SK-N-DZ (cell line): ENCODE measurements at regions not wholly inside any gene's neighbourhood (a gene's known extent, or its start where the extent isn't known, plus 50 kb on each side); places are given as distances from the start of the nearest gene placed in this dataset.

Experiments used
- DNase-seq: peaks from one replicate; pipeline ENCODE4 v3.0.0-alpha.2; 2015; ENCODE audit warnings: low spot score

DNA sequence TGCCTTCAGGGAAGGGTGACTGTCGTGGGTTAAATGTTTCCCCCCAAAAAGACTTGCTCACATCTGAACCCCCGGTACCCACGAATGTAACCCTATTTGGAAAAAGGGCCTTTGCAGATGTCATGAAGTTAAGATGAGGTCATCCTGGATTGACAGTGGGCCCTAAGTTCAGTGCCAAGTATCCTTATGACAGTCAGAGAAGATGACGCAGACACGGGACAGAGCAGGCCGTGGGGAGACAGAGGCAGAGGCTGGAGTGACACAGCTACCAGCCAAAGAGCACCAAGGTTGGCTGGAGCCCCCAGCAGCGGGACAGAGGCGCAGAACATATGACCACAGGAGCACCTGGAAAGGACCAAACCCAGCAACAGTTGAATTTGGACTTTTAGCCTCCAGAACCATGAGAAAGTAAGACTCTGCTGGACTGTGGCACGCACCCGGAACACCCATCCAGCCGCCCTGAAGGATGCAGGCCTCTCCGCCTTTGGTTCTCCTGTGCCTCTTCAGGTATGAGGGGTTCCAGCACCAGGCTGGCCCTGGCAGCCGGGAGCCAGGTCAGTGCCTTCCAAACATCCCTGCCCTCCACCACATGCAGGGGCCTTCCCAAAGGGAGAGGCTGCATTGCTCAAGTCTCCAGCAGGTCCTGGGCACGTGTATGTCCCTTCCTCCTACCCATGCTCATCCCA, 104.0 kb downstream of the FOXL1 start:
- DNase-seq = no peak

DNA sequence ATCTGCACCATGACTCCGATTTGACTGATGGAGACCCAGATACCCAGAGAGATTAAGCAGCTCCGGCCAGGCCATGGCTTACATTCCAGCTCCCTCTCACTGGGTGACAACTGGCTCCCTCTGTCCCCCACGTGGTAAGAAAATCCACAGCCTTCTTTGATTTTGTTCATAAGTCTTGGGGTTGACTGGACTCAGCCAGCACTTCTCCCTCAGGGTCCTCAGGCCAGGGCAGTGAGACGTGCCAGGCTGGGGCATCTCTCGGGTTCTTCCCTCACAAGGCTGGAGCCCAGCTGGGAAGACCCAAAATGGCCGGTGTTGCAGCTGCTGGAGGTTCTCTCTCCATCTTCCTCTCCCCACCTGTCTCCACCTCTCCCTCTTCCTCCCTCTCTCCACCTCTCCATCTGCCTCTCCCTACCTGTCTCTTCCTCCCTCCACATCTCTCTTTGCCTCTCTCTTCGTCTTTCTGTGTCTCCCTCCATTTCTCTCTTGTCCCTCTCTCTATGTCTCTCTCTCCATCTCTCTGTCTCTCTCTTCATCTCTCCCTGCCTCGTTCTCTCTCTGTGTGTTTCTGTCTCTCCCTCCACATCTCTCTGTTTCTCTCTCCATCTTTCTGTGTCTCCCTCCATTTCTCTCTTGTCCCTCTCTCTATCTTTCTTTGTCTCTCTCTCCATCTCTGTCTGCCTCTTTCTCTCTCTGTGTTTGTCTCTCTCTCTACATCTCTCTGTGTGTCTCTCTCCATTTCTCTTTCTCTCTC, 105.3 kb downstream of the FOXL1 start:
- no peak for DNase-seq

DNA sequence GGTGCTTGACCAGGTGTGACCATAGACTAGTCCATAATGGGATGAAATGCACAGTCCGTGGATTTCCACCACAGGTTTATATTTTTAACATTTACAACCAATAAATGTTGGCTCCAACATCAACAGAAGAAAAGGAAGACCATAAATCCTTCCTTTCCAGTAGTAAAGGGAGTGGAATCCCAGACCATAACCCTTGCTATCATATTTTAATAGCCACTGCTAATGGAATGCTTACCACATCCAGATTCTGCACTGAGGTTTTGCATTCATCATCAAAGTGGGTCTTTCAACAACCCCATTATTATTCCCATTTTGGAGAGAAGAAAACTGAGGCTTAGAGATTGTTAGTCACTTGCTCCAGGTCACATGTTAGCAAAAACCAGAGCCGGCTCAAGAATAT, 106.7 kb downstream of the FOXL1 start:
- DNase-seq = no peak

DNA sequence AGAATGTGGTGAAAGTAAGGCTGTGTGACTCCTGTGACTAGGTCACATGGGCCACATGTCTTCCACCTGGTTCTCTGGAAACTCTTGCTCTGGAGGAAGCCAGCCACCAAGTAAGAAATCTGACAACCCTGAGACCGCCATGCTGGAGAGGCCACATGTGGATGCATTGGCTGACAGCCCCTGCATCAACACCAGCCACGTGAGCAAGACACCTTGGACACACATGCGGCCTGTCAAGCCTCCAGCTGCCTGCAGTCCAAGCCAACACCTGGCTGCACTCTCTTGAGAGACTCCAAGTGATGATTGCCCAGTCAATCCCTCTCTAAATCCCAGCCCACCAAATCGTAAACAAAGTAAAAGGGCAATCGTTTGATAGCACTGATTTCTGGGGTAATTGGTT, 112.6 kb downstream of the FOXL1 start:
- no peak for DNase-seq

DNA sequence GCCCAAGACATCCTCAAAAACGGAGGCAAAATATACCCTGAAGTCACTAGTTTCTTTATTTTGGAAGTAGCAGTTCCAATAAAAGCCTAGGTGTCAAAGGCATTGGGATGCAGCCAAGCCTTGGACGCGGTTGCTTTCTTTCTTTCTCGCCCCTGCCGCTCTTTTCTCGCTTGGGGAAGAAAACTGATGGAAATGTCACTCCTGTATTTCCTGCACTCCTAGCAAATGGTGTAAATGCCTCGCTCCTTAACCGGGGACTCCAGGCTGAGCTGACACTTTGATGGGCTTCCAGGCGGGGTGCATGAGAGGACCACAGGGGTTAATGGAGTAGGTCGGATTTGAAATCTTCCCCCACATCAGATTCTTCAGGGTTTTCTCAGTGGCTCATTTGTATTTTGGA, 114.1 kb downstream of the FOXL1 start:
- DNase-seq = no peak

DNA sequence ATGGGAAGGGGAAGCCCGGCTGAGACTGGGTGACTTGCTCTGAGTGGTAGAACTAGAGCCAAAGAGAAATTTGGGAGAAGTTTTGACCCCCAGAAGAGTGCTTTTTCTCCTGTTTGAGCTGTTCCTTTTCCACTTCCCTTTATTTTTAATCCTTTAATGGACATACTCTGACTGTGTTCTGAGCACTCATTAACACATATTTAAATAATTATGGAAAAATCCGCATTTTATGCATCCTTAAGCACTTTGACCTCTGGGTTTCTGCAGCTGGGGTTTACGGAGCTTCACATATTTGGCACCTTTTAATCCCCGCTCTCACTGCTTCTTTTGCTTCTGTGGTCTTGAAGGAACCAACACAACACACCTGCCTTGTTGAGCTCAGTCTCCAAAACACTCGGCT, 114.7 kb downstream of the FOXL1 start:
- DNase-seq = no peak

DNA sequence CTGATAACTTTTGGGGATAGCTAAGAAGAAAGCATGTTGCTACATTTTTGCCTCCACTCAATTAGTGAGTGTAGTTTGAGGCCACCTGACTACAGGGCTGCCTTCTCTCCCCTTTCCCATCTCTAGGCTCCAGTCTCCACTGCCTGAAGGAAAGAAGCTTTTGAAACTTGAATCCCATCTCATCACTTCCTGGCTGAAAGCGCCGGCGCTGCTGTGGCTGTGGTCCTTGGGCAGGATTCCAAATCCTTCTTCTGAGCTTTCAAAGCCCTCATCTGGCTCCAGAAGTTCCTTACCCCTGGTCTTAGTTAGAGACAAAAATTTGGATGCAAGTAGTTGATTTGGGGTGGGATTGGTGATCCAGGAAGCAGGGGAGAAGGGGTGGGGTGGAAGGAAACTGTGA, 119.4 kb downstream of the FOXL1 start:
- no peak for DNase-seq

DNA sequence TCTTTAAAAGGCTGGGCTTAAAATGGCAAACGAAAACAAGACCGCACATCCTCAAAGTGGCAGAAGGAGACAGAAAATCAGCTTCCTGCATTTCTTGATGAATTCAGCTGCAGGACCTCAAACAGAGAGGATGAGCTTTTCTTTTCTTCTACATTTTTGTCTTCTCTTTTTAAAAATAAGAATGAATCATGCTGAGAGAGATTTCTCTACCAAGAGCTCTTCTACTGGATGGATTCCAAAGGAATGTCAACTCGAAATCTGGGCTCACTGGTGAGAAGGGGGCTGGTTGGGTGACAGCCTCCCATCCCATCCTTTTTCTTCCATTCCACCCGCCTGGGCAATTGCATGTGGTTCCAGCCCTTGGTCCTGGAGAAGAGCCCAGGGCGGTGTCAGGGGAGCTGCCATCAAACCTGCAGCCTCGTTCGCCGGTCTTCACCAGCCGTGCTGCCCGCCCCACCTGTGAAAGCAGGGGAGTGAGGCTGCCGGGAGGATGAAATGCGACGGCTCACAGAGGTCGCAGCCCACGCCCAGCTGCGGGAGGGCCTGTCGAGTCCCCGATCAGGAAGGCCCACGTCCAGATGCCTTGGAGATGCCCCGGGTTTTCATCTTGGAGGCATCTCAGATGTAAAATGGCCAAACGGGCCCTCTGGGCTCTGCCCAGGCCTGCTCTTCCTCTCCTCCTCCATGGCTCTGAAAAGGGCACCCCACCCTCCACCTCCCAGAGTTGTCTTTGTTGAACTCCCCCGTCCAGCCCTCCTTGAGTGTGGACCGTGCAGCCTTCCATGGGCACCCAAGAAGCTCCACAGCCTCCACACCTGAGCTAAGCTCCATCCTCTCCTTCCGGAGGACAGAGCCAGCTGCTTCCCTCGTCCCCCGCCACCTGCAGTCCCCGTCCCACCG, 121.9 kb downstream of the FOXL1 start:
- DNase-seq = no peak

DNA sequence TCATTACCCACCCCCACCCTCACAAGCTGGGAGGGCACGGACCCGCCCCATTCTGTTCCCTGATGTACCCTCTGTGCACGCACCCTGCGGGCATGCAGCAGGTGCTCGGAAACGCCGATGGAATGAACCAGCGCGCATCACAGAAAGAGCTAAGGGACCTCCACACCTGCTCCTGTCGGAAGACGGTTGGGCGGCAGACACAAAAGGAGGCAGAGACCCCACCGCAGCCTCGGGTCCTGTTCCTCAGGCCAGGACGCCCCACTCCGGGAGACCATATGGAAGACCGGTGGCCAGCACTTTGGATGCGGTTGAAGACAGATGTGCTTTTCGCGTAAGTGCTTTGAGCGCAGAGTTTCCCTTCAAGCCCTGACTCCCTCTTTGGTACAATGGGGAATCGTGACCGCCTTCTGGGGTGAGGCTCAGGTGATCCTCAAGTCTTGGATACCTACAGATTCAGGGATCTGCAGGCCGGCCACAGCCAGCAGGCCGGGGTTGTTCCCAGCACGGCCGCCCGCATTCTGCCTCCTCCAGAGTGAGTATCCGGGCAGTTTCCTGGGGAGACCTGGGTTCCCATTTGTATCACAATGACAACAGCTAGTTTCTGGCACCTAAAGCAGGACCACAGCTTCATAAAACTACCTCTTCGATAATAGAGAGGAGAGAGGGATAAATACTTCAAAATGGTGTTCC, 123.1 kb downstream of the FOXL1 start:
- DNase-seq = no peak

DNA sequence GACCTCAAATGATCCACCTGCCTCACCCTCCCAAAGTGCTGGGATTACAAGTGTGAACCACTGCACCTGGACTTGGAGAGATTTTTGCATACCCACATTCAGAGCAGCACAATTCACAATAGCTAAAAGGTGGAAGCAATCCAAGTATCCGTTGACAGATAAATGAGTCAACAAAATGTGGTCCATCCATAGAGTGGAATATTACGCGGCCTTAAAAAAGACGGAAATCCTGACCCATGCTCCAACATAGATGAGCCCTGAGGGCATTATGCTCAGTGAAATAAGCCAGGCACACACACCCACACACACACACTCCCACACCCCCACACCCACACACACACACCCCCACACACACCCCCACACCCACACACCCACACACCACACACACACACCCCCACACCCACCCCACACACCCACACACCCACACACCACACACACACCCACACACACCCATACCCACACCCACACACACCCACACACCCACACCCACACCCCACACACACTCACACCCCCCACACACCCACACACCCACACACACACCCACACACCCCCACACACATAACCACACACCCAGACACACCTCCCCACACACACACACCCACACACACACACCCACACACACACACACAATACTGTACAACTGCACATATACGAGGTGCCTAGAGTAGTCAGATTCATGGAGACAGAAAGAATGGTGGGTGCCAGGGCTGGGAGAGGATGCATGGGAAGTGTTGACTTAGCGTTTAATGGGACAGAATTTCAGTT, 124.7 kb downstream of the FOXL1 start:
- DNase-seq = no peak

DNA sequence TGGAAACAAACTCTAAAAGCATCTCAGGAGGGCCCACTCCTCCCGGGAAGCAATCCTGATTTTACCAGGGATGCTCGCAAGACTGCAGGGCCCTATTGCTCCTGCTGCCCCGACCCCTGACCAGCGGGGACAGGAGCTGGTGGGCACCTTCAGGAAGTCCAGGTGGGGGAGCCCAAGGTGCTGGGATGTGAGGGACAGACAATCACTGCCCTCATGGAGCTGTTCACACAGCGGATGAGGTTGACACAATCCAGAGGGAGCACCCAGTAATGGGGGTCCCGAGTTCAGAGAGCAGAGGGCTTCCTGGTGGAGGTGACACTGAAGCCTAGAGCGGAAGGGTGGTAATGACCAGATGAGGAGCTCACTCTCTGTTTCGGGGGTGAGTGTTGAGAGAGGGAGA, 126.2 kb downstream of the FOXL1 start:
- DNase-seq = no peak

DNA sequence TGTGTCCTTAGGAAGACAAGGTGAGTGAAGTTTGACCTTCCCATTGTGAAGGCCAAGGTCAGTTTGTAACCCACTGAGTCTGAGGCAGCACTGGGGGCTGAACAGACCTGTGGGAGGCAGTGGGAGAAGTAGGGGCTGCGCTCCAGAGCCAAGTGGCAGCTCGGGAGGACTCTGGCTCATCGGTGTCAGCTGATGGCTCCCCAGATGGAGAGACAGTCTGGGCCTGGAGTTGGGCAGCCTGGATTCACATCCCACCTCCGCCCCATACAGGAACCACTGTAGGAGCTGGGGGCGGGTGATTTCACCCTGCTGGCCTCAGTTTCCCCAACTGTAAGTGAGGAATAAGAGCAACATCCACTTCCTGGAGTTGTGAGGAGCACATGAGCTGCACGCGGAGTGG, 128.4 kb downstream of the FOXL1 start:
- DNase-seq = no peak

DNA sequence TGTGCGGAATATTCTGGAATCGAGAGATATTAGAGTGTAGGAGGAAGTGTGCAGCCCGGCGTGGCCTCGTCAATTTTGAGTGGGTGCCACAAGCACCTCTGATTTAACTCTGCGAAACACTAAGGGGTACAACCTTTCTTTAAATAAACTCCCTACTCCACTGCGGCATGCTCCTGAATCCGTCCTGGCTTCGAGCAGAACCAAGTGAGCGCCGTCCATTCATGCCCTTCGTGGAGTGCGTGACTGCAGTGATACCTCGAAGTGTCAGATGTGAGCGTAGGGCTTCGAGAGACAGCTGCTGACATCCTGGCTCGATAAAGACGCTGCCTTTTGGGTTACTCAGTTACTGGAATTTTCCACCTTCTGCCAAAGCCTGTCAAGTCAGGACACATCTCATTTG, 128.8 kb downstream of the FOXL1 start:
- no peak for DNase-seq

DNA sequence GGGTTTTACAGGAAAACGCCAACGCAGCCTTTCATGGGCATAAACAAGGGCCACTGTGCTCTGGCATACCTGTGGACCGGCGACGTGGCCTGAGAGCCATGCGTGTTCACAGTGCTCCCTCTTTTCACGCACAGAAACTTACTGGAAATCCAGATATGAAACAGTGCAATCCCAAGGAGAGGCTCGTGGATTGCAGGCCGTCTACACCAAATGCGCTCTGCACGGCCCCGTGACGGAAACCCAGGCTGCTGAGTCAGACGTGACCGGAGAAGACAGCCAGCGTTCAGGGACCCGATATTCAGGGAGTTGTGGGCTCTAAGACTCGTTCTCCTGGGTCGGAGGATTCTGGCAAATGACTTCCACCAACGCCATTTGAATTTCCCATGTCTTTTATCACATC, 129.2 kb downstream of the FOXL1 start:
- DNase-seq = no peak

DNA sequence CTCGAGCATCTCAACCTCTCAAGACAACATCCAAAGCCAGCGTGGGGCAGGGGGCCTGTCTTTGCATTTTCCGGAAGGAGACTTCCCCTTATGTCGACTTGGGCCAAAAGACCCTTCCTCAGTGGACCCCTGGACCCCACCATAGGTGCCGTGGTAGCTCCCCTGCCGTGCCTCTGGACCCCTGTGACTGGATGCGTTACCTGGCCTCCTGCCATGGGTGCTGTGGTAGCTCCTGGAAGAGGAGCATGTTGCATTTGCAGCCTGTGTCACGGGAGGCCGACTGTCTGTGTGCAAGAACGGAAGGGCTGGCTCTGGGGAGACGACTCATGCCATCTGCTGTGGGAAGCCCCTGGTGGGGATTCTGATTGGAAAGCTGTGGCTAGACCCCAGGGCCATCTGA, 130.1 kb downstream of the FOXL1 start:
- no peak for DNase-seq

DNA sequence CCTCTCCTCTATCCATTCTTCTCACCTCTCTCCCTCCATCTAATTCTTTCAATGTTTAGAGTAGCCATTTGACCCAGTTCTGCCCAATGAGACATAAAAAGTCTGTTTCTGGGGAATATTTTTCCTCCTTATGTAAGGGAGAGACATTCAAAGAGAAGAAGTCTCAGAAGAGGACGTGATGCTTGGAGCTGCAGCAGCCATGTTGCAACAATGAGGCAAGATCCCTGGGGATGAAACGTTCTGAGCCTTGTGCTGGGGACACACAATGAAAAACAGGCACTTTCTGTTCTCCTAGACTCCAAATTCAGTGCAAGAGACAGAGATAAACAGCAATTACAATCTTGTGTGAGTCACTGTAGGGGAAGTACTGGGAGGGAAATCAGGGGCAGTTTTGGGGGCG, 130.8 kb downstream of the FOXL1 start:
- DNase-seq = no peak

DNA sequence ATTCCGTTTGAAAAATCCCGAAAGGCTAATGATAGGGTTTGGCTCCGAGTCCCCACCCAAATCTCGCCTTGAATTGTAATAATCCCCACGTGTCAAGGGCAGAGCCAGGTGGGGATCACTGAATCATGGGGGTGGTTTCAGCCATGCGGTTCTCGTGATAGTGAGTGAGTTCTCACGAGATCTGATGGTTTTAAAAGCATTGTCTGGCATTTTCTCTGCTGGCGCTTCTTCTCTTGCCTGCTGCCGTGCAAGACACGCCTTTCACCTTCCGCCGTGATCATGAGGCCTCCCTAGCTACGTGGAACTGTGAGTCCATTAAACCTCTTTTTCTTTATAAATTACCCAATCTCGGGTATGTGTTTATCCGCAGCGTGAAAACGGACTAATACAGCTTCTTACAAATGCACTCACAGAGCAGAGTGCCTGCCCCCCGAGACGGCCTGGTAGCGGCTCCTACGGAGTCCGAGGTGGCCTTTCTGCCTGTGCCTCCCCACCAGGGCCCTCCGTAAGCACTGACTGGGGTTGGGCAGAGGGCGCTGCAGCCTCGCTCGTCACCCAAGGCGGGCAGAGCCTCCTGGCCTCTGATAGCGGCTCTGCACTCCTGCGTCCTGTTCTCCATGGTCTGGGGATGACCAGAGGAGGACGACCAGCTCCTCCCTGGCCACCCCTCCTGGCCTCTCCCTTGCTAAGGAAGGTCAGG, 131.7 kb downstream of the FOXL1 start:
- no peak for DNase-seq

DNA sequence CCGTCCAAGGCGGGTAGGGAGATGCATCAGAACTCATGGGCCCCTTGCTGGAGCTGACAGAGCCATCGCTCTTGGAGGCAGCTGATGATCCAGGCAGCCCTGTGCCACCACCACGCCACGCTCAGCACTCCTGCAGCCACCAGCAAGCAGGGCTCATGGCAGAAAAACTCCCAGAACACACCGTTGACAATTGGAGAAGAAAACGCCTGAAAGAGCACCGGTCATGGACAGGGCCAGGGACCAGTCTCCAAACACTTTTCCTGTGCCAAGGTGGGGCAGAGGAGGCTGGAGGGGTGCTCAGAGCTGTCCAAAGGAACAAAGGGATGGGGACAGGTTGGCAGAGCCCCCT, 132.2 kb downstream of the FOXL1 start:
- no peak for DNase-seq

DNA sequence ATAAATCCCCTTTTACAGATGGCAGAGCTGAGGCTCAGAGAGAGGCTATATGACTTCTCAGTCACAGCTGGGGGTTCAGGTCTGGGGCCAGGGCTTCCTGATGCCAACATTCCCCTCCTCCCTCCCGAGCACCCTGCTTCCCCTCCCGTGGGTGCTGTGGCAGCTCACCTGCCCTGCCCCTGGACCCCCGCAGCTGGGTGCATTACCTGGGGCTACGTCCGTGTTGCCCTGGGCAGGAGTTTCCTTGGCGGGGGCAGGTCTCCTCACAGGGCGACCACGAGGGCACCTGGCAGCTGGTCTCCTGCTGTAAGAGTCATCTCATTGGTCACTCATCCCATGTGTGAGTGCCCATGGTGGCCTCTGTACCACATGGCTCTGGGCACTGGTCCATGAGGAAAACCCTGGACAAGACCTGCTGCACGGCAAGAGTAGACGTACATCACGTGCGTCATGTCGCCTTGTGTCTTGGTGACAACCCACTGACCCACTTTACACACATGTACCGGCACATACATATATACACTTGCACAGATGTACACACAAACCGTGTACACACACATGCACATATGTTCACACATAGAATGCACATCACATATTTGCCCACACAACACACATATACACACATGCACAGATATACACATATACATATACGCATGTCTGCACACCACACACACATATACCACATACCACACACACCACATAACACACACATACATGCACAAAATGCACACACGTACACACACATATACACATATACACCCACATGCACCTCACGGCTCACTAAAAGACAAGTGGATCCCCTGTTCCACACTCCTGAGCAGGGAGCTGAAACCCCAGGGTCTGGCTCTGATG, 134.0 kb downstream of the FOXL1 start:
- DNase-seq = no peak
